Coronary artery (tissue), 2 donors: ENCODE measurements at regions not wholly inside any gene's neighbourhood (a gene's known extent, or its start where the extent isn't known, plus 50 kb on each side); places are given as distances from the start of the nearest gene placed in this dataset.
"Not testable (repeated sequence)": the region's sequence is repeated elsewhere in the genome, so short reads cannot be mapped to it uniquely, and the experiment has no call there.

Source experiments
- DNase-seq: peaks from one replicate; pipeline ENCODE4 v3.0.0-alpha.2; 2017; ENCODE audit warnings: low spot score
- H3K27ac ChIP-seq, 2 donors: fragments of 200-600 bp; sonication (generic); one replicate each; pipeline ENCODE4 v1.5.1; 2016 to 2019
- H3K4me3 ChIP-seq: fragments of 200-600 bp; sonication (generic); 2 replicates; pipeline ENCODE4 v1.5.1; 2016; ENCODE audit warnings: mild to moderate bottlenecking, moderate library complexity
- TF ChIP-seq, protein P1 (sequence below): fragments of 200-600 bp; sonication (generic); IDR thresholded peaks from one replicate; pipeline ENCODE4 v1.5.1; 2019; ENCODE audit warnings: antibody characterized with exemption

DNA sequence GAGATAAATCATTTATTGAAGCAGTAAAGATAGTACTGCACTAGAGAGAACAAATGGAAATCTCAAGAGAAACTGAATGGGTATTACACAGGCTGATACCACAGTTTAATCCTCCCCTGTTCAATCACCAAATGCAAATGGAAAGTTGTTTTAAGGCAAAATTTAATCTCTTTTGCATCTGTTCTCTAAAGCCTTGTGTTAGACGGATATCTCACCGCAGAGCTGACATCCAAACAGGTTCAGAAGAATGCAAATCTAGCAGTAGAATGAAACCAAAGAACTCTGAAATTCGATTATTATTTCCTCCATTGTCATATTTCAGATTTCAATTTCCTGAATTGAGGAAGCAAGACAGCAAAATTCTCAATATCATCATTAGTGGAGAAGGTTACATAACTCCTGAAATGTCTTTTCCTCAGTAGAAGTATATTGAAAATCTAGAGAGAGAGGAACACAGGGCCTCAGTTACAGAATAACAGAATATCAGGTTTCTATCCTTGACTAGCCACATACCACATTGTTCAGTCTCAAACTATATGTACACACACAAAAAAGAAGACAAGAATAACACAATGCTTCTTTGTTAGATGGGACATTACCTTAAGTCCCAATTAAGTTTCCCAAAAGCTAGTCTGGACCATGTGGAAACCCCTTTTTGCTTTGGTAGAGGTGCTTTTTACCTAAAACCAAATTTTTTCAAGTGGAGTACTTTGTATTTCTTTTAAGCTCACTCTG, 94.1 kb upstream of the BANK1 start:
- Histone ChIP-seq H3K27ac (no peak overlapping the region), H3K4me3 (no peak overlapping the region)
- TF ChIP-seq, protein P1, sequence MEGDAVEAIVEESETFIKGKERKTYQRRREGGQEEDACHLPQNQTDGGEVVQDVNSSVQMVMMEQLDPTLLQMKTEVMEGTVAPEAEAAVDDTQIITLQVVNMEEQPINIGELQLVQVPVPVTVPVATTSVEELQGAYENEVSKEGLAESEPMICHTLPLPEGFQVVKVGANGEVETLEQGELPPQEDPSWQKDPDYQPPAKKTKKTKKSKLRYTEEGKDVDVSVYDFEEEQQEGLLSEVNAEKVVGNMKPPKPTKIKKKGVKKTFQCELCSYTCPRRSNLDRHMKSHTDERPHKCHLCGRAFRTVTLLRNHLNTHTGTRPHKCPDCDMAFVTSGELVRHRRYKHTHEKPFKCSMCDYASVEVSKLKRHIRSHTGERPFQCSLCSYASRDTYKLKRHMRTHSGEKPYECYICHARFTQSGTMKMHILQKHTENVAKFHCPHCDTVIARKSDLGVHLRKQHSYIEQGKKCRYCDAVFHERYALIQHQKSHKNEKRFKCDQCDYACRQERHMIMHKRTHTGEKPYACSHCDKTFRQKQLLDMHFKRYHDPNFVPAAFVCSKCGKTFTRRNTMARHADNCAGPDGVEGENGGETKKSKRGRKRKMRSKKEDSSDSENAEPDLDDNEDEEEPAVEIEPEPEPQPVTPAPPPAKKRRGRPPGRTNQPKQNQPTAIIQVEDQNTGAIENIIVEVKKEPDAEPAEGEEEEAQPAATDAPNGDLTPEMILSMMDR = no peak
- DNase-seq = no peak

DNA sequence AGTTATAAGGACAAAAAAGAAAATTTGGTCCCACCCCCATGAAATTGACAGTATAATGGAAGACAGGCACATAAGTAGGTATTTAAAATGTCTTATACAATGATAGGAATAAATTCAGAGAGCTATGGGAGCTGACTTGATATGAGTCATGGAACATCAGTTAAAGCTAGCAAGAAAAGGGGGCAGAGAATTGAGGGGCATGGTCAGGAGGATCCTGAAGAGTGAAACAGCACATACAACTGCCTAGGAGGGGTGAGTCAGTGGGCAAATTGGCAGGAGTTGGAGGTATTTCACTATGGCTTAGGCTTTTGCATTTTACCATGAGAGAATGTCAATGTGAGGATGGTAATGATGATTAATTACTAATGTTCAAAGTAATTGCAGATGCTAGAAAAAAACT, 95.4 kb upstream of the BANK1 start:
- Histone ChIP-seq H3K4me3 (no peak overlapping the region), H3K27ac (no peak overlapping the region)
- DNase-seq = no peak
- TF ChIP-seq, protein P1 = no peak

DNA sequence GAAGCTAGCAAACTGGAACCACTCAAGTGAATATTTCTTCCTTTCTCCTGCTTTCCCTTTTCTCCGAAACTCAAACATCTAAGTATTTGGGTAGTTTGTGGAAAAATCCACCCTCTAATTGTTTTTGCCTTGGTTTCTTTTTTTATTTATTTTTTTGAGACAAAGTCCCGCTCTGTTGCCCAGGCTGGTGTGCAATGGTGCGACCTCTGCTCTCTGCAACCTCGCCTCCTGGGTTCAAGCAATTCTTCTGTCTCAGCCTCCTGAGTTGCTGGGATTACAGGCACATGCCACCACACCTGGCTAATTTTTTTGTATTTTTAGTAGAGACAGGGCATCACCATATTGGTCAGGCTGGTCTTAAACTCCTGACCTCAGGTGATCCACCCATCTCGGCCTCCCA, 96.1 kb upstream of the BANK1 start:
- not testable (repeated sequence) for DNase-seq, H3K27ac ChIP-seq

DNA sequence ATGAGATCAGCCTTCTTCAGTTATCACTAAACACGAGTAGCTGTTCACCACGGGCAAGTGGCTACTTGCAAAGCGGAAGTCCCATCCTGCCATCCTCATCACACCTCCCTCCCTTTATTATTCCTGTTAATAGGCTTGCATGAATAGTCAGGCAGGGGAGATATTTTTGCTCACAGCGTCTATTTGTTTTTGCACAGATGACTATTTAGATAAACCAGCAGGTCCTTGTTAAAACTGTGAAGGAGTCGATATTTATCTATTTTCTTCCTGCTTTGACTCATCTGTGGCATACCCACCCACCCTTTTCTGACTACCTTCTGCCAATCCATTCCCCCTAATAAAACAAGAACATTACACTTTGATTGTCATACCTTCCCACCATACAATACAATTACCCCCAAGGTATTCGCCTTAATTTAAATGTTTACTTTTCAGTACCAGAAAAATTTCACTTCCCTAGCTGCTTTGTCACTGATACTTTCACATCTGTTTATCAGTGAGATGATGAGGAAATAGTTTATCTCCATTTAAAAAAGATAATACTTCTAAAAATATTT, 96.6 kb upstream of the BANK1 start:
- no peak overlapping the region for H3K4me3 ChIP-seq
- DNase-seq = no peak
- H3K27ac ChIP-seq = no peak overlapping the region
- TF ChIP-seq, protein P1 = no peak

More for the DNA sequence above, 96.1 kb upstream of the BANK1 start:
- not testable (repeated sequence) for H3K4me3 ChIP-seq

GRCh38 chr4:101689220-101689619, 101.3 kb upstream of the BANK1 start:
- TF ChIP-seq, protein P1 = no peak
- no peak for DNase-seq
- no peak overlapping the region for H3K4me3 ChIP-seq
- H3K27ac ChIP-seq = no peak overlapping the region

DNA sequence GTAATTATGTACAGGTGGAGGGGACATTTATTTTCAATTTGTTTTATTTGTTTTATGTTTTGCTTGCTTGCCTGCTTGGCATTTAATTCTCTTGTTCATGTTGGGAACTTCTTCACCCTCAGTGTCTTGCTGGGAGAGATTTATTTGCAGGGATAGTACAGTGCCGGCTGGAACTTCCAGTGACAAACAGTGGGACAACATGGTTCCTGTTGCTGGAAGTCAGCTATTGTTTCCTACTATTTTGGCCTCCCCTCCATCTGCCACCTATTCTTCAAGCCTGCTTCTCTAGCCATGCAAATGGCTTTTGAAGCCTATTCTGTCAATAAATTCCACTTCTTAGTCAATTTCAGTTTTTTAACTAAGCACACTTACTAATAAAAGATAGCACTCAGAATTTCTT, 105.4 kb upstream of the BANK1 start:
- TF ChIP-seq, protein P1 = no peak
- Histone ChIP-seq H3K4me3 (no peak overlapping the region), H3K27ac (no peak overlapping the region)
- no peak for DNase-seq

- no peak for DNase-seq
- TF ChIP-seq, protein P1 = no peak
- Histone ChIP-seq H3K27ac (no peak overlapping the region), H3K4me3 (no peak overlapping the region)
Measured at GRCh38 chr4:101682946-101683345, 107.6 kb upstream of the BANK1 start.
